NCI-H524 (cell line): ENCODE measurements at regions not wholly inside any gene's neighbourhood (a gene's known extent, or its start where the extent isn't known, plus 50 kb on each side); places are given as distances from the start of the nearest gene placed in this dataset.
A peak's percentile ranks its signal among the peaks of the same experiment; 100 is the strongest.
"Not testable (repeated sequence)": the region's sequence is repeated elsewhere in the genome, so short reads cannot be mapped to it uniquely, and the experiment has no call there.

Experiments
- DNase-seq, 2 experiments: peaks; one replicate each; lab custom pipeline; 2025; lab: John Stamatoyannopoulos, UW

DNA sequence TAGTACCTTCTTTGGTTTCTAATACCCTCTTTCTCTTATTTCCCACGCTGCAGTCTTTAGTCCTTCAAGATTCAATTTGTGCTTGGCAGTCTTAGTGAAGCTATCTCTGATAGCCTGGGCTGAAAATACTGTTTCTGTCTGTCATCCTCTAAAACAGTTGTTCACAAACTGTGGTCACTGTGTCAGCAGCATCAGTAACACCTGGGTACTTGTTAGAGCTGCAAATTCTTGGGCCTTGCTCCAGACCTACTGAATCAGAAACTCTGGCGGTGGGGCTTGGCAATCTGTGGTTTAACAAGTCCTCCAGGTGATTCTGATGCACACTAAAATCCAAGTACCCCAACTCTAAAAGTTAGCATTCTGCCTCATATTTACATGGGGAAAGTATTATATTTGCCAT lies 217.5 kb upstream of the SEL1L start:
- DNase-seq, result no peak

- DNase-seq, result no peak
Observed at GRCh38 chr14:81759541-81759940, 225.9 kb upstream of the SEL1L start.

- no peak for DNase-seq
Observed at GRCh38 chr14:81765651-81766275, 232.1 kb upstream of the SEL1L start.

- DNase-seq, result no peak
Observed at GRCh38 chr14:81766321-81766915, 232.8 kb upstream of the SEL1L start.

GRCh38 chr14:81767266-81767995 lies 233.8 kb upstream of the SEL1L start:
- DNase-seq, result no peak

GRCh38 chr14:81771651-81772275 lies 238.1 kb upstream of the SEL1L start:
- no peak for DNase-seq

GRCh38 chr14:81772381-81772780 lies 238.7 kb upstream of the SEL1L start:
- no peak for DNase-seq

DNA sequence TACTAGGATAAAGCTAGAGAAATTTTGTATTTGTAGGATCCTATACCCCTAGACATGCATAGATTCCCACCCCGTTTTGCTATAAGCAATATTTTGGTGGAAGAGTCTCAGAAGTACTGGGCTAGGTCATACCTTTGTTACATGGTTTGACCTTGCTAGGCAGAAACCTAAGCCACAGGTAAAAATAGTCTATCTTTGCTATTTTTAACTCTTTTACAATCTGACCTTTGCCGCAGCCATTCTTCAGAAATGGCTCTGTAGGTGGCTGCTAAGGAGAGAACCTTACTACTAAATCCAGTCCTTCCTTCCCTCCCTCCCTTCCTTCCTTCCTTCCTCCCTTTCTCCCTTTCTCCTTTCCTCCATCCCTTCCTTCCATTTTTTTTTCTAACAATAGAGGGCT lies 242.9 kb upstream of the SEL1L start:
- no peak for DNase-seq

GRCh38 chr14:81781798-81782197 lies 248.1 kb upstream of the SEL1L start:
- not testable (repeated sequence) for DNase-seq

GRCh38 chr14:81784084-81784483 lies 250.4 kb upstream of the SEL1L start:
- DNase-seq, result no peak

- no peak for DNase-seq
Observed at GRCh38 chr14:81797315-81797714, 263.7 kb upstream of the SEL1L start.

DNA sequence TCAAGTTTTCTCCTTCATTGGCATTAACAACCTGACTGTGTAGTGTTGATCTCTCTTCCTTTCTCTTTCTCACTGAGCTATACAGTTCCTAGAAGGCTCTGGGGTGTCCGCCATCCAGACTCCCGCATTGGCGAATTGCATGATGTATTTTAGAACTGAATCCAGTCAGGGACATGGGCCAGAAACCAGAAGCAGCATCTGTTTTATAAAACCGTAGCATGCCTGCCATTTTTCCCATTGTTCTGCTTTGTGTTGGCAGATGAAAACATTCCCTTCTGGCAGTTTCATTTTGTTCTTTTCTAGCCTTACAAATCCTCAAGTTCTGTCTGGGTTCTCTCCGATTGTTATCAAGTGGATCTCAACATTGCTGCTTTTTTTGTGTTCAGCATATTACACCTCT lies 268.3 kb upstream of the SEL1L start:
- no peak for DNase-seq

GRCh38 chr14:81802341-81802740 lies 268.7 kb upstream of the SEL1L start:
- DNase-seq, result no peak

DNA sequence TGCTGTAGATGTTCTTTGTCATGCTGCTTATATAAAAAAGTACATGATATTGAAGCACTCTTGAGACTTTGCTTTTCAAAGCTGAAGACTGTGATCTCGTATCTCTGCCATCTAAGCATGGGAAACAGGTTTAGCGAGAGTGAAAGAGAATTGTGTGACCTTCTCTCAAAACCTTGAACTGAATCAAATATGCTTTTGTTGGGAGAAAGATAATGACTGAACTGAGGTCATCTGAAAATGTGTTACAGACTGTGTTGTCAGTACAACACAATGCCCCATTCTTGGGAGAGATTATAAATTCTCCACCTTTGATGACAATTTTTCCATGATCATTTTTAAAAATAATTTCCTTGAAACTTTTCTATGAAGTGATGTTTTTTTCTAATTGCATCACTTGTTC lies 272.1 kb upstream of the SEL1L start:
- no peak for DNase-seq

- no peak for DNase-seq
Observed at GRCh38 chr14:81811705-81812269, 278.1 kb upstream of the SEL1L start.

DNA sequence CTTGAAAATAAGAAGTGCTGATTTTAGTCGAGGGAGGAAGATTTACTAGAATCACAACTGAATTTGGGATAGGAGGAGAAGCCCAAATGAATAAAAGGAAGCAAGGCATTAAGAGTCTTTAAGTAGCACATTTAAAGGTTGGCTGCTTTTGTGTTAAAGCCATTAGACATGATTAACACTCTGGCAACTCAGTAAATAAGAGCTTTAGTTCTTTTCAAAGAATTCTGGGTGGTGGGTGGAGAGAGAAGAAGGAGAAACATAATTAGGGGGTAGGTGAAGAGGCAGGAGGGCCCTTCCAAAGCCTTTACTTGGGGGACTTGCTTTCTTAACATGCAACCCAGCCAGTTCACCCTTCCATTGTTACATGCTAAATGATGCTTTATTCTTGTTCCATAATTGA lies 284.6 kb upstream of the SEL1L start:
- DNase-seq, result no peak

DNA sequence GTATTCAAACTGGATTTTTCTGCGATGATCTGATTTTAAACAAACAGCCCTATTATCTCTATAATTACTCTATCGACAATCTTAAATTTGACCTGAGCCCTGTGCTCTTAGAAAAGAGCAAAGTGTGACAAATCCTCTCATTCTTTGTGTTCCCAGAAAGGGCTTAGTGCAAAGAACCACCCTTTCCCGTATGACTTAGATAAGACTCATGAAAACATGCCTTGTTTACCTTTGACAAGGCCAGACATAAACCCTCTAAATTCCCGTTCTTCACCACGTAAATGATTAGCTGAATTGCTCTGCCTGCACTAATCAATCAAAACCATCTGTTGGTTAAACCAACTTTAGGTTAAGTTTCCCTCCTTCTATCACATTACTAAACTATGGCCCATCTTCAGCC lies 285.7 kb upstream of the SEL1L start:
- DNase-seq, result no peak

DNA sequence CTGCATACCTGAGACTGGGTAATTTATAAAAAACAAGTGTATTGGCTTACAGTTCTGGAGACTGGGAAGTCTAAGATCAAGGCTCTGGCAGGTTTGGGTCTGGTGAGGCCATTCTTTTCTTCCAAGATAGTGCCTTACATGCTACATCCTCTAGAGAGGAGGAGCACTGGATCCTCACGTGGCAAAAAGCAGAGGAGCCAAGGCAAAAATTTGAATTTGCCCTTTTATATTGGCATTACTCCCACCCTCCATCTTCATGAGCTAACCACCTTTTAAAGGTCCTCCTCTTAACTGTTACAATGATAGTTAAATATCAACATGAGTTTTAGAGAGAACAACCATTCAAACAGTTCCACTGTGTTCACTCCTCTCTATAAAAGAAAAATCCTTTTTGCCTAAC lies 286.3 kb upstream of the SEL1L start:
- no peak for DNase-seq

DNA sequence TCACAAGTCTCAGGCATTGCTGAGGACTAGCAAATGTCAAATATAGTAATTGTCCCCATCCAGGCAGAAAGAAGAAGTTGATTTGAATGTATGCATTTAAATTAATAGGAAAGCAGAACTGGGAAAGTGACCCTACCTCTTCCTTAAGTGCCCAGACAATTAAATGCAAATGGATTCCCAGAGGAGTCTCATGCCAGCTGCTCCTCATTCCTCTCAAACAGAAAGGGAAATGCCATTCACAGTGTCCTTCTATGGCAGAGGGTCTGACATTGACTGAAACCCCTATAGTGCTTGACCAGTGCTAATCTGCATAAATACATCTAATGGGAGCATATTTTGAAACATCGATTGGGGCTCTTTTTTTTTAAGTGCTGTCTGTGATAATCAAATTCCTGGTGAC lies 292.4 kb upstream of the SEL1L start:
- DNase-seq, result peak; percentile 83 to 92

GRCh38 chr14:81829447-81829846 lies 295.8 kb upstream of the SEL1L start:
- no peak for DNase-seq

- DNase-seq, result peak in 1 of 2 experiments; percentile 27
Observed at GRCh38 chr14:81831128-81831820, 297.6 kb upstream of the SEL1L start.

DNA sequence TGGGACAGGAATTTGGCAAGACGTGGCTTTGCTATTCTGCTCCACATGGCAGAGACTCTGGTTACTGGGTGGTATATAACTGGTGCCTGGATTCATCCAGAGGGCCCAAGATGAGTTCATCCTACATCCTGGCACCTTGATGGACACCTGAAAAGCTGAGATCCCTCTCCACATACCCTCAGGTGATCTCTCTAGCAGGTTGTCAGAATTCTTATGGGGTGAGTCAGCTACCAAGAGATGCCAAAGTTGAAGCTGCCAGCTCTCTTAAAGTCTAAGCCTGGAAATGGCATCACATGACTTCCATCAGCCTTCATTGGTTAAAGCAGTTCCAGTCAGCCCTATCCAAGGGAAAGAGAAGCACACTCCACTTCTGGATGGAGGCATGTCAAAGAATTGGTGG lies 300.7 kb upstream of the SEL1L start:
- DNase-seq, result no peak
